NCI-H1694 (cell line): ENCODE measurements at regions not wholly inside any gene's neighbourhood (a gene's known extent, or its start where the extent isn't known, plus 50 kb on each side); places are given as distances from the start of the nearest gene placed in this dataset.

Source experiments
- DNase-seq: peaks from one replicate; lab custom pipeline; 2025; lab: John Stamatoyannopoulos, UW

DNA sequence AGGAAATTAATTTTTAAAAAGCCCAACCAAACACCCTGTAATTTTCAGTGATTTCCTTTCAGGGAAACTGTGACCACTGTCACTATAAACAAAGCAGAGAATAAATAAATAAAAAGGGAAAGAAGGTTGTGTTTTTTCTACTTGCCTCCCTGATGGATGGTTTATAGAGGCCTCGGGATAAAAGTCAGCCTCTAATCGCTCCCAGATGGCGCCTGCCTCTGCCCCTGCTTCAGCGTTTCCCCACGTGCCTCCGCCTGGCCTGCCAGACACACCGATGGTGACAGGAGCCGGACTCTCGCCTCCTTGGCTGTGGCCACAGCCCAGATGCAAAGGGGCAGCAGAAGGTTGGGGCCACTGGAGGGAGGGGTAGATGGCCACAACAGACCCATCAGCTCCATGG, 327.7 kb downstream of the CDC5L start:
- no peak for DNase-seq

DNA sequence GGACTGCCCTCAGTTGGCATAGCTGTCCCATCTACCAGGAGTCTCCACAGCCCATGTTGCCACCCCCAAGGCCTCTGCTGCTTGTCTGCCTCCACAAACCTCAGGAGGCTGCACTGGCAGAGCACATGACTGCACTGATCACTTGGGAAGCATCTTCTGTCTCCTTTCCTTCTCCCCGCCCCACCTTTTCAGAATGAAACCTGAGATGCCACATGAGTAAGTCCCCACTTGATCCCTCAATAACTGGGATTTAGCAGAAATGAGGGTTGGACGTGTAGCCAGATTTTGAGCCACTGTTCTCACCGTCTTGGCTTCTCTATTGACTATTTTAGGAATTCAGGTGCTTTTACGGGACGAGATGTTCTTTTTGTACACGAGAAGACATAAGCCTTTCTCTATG, 328.4 kb downstream of the CDC5L start:
- DNase-seq = no peak

DNA sequence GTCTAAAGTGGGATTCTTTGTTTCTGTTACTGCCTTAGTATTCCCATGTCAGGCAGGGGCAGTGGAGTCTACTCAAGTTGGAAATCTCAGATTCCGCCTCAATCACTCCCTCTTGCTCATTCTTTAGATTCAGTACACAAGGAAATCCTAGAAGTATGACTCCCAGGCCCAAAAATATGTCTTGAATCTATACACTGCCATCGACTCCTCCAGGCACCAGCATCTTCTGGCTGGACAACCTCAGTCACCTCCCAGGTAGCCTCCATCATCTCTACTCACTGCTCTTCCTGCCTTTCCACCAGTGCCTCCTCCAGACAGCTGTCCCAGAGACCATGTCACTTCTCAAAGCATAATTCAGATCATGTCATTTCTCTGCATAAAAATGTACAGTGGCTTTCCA, 329.9 kb downstream of the CDC5L start:
- no peak for DNase-seq

DNA sequence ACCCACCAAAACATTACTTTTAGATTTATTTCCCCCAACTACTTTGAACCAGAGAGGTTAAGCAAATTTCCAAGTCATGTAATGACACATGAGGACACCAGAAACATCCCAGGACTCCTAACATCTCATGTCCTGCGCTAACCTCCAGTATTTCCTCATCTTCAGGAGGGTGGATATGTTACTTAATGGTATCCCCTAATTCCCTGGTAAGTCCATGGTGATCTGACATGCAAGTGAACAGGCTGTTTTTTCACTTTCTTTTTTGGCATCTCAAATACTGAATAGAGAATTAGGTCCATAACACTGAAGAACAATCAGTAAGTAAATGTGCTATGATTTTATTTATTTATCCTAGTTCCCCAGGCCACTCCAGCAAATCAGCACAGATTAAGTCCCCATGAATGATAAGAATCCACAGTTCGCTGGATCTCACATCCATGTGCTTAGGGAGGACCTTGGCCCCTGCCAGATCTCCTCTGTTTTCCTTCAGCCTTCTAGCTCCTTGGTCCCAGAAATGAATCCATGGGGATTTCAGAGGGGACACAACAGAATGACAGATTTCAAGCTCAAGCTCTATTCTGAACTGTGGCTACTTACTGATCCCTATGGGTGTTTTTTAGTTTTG, 334.6 kb downstream of the CDC5L start:
- no peak for DNase-seq

- DNase-seq = no peak
Observed at GRCh38 chr6:44722736-44723135, 335.2 kb downstream of the CDC5L start.

DNA sequence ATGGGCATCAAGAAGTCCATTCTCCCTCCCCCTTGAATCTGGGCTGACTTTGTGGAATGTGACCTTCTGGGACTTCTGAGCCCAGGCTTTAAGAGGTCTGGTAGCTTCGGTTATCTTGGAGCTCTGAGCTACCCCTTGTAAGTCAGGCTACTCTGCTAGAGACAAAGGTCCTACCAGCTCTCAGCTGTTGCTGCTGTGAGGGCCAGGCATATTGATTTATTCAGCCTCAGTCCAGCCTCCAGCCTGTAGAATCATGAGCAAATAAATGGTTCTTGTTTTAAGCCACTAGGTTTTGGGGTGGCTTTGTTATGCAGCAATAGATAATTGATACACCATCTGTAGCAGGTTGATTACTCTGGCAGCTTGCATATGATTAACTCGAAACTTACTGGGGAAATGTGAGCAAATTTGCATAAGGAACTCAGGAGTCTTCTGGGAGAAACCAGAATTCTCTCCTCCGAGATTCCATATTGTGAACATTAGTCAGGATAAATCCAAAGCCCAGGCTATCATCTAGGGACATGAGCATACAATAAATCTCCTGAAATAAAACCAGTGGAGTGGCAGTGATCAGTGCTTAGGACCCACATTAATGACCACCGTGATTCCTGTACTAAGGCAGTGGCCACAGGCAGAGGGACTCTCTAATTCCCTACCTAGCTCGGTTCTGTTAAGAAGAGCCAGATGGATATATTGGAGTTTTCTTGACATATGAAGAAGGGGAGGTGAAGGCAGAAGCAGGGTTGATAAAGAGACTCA, 336.1 kb downstream of the CDC5L start:
- no peak for DNase-seq

GRCh38 chr6:44725070-44725469, 337.6 kb downstream of the CDC5L start:
- DNase-seq = no peak

- DNase-seq = no peak
Observed at GRCh38 chr6:44727651-44728630, 340.4 kb downstream of the CDC5L start.

DNA sequence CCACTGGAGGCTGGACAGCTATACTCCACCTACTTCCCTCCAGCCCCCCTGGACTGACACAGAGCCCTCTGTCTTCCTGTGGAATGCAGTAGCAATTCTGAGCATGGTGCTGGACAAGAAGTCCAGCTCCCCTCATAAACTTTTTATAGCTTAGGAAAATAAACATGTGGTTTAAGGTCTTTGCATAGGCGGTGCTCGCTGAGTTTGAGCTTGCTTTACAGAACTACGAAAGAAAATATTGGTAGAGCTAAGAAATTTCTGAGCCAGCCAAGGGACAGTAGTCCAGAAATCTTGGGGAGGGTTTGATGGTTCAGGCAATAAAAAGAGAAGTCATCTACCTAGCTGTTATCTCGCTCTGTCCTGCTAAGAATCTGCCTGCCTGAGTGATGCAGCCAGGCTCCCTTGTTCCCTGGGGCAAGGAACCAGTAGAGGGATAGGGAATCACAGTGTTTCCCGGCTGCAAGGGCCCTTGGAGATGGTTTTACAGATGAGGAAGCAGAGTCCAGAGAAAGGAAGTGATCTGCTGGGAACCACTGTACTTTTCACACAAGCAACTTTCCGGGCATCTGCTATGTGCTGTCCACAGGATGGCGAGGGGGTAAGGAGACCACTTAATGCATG, 343.4 kb downstream of the CDC5L start:
- no peak for DNase-seq

GRCh38 chr6:44731485-44732095, 344.1 kb downstream of the CDC5L start:
- no peak for DNase-seq

- DNase-seq = no peak
Observed at GRCh38 chr6:44732243-44732642, 344.7 kb downstream of the CDC5L start.

- DNase-seq = no peak
Observed at GRCh38 chr6:44733126-44733525, 345.6 kb downstream of the CDC5L start.

- no peak for DNase-seq
Observed at GRCh38 chr6:44733868-44734267, 346.4 kb downstream of the CDC5L start.

DNA sequence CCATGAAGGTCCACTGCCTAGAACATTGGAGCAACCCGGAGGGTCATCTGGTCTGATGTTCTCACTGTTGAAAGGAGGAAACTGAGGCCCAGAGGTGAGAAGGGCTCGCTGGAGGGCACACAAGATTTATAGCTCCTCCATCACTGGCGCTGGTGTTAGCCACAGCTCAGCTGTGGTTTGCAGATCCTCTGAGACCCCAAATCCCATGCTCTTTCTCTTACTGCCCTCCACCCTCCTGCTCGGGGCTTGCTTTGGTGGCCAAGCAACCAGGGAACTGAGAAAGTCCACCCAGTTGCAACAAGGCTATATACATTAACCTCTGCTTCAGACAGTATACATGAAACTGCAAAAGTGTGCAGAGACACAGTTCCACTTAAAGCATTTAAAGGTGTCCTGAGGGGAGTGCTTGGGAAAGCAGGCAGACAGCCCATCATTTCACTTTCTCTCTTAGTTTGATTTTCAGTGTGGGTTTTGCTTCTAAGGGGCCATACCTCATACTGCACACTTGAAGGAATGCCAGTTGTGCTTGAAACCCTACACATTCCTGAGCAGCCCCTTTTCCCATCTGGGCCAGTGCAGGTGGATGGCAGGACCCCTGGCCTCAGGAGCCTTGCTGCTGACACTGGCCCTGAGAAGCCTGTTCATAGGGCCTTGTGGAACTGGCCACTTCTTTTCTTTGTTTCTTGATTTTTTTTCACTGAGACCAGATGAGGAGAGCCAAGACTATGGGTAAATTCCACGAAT, 347.6 kb downstream of the CDC5L start:
- DNase-seq = no peak

DNA sequence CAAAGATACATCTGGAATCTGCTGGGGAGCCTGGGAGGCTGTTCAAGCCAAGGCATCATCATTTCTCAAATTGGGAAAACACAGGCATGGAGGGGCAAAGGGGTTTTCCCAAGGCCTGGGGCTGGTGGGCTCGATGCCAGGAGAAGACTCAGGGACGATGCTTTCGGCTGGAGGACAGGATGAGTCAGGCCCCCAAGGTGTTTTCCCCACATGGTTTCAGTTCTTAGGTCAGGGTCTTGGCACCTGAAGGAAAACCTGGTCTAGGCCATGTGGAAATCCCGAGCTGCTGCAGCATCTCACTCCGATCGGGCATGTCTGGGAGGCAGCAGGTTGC, 348.1 kb downstream of the CDC5L start:
- DNase-seq = no peak

GRCh38 chr6:44737341-44737740, 349.8 kb downstream of the CDC5L start:
- DNase-seq = no peak

DNA sequence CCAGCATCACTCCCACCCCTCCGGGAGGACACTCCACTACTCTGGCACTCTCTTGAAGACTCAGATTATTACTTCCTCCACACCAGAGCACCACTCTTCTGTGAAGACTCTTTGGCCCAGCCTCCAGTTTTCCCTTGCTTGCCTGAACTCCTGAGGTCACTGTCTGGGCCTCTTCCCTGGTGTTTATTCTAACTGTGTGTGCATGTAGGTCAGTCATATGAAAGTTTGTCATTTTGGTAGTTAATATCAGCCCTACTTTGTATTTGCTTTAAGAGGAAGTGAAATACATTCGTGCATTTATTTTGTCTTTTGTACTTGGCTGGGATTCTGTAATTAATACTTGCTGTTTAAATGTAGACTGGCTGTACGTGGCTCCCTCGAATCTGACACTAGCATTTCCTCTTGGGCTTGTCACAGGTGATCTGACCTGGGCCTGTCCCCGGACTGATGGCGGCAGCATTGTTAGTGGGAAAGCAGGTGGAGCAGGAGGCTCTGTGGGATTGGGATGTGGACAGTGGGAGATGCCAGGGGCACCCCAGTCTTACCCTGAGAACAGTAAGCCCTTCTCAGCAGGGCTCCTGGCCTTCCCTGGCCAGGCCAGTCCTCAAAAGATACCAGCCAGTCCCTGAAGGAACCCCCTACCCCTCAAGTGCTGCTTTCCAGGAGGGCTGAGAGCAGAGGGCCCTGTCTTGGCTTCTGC, 350.5 kb downstream of the CDC5L start:
- no peak for DNase-seq

DNA sequence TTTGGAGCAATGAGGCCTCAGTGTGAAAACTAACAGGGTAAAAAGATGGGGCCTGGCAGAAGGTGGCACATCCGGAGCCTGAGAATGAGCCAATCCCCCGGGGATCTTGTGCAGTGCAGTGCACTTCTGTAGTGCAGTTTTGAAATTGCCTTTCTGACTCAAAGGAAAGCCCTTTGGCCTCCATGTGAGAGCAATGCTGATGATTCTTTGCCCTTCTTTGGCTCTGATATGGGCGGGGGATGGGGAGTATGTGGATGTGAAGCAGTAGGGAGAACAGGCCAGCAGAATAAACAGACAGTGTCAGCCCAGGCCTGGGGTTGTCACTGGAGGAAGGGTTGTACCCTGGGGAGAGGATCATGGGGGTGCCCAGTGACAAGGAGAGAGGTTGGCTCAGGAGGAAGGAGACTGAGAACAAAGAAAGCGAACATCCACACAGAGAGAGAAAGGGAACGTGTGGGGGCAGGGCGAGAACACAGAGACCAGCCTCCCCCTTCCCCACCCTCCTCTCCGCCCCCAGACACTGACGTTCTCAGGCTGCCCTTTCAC, 351.2 kb downstream of the CDC5L start:
- no peak for DNase-seq

DNA sequence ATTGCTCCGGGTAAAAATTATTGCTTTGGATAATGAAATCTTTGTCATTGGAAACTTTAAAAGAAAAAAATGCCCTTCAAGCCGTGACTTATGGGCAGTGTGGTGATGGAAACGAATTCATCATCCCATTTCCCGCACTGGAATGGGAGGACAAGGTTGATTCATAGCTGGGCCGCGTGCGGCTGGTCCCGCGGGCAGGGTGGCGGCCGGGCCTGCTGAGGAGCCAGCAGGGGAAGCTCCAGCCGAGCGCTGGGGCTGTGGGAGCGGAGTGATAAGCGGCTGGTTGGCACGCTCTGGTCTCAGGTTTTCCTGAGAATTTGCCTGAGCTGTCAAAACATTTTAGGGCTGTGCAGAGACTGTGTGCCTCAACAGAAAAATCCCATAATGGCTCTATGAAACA, 351.7 kb downstream of the CDC5L start:
- no peak for DNase-seq

DNA sequence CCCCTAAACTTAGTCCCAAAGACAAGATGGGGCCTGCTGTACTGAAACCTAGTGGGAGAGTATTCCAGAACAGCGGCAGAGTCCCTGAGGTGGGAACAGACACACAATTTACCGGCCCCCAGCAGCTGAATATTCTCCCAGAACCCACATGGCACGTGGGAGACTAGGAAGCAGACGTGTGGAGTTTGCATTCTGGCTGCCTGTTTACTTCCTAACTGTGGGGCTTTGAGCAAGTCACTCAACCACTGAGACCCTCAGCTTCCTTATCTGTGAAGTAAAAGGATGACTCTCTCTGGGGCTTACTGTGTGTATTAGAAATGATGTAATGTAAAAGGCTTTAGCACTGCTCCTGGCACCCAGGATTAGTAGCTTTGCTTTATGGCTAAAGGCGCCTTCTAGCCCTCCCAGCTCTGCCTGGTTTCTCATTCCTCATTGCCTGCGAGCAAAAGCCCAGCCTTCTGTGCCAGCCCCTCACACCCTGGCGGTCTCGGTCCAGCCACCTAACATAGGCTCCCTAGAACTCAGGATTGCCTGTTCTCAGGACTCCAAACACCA, 353.1 kb downstream of the CDC5L start:
- no peak for DNase-seq
